ENCODE measurements at regions not wholly inside any gene's neighbourhood (a gene's known extent, or its start where the extent isn't known, plus 50 kb on each side); places are given as distances from the start of the nearest gene placed in this dataset.
"Not testable (repeated sequence)": the region's sequence is repeated elsewhere in the genome, so short reads cannot be mapped to it uniquely, and the experiment has no call there.

GRCh38 chr6:125453516-125453915 lies 151.7 kb upstream of the HDDC2 start:
- DNase-seq = no peak
- Mint-ChIP-seq H3K4me3 (ENCODE audit: unreplicated experiment) (no peak overlapping the region), H3K27me3 (ENCODE audit: unreplicated experiment) (peaks cover 2% of the 10 kb centered on the region)

DNA sequence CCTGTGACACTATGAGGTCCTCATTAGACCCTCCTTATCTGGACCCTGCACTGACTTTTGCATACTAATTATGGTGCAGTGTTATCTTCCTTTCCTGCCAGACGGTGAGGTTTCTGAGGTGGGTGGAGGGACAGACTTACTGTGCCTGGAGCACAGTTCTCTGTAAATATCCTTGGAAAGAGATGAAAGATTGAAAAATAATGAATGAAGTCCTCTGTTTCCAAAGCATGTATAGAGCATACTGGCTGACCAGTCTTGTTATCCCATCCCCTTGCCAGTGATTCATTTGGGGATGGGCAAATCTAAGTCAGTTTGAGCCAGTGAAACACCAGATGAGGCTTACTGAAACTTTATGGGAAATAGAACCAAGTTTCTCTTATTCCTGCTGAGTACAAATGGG lies 152.6 kb upstream of the HDDC2 start:
- DNase-seq = no peak
- peaks cover 12% of the 10 kb centered on the region for H3K36me3 Mint-ChIP-seq (ENCODE audit: unreplicated experiment)
- peaks cover 2% of the 10 kb centered on the region for H3K27me3 Mint-ChIP-seq (ENCODE audit: unreplicated experiment)
- TF ChIP-seq CTCF (IDR thresholded peaks at IDR 0.05; ENCODE audit: partially characterized antibody, unreplicated experiment) = no peak
- no peaks in the 10 kb centered on the region for H3K4me1 Mint-ChIP-seq (ENCODE audit: low read depth, unreplicated experiment)
- no peak overlapping the region for H3K27ac Mint-ChIP-seq (ENCODE audit: unreplicated experiment)
- no peaks in the 10 kb centered on the region for H3K9me3 Mint-ChIP-seq (ENCODE audit: unreplicated experiment)
- H3K4me3 Mint-ChIP-seq (ENCODE audit: unreplicated experiment) = no peak overlapping the region

More at GRCh38 chr6:125453516-125453915, 151.7 kb upstream of the HDDC2 start:
- Mint-ChIP-seq H3K9me3 (ENCODE audit: unreplicated experiment) (no peaks in the 10 kb centered on the region), H3K27ac (ENCODE audit: unreplicated experiment) (no peak overlapping the region), H3K36me3 (ENCODE audit: unreplicated experiment) (peaks cover 5% of the 10 kb centered on the region), H3K4me1 (ENCODE audit: low read depth, unreplicated experiment) (no peaks in the 10 kb centered on the region)
- no peak for TF ChIP-seq CTCF (IDR thresholded peaks at IDR 0.05; ENCODE audit: partially characterized antibody, unreplicated experiment)

GRCh38 chr6:125458493-125458892 lies 156.7 kb upstream of the HDDC2 start:
- H3K4me1 Mint-ChIP-seq (ENCODE audit: low read depth, unreplicated experiment) = not testable (repeated sequence)
- H3K36me3 Mint-ChIP-seq (ENCODE audit: unreplicated experiment) = peaks cover 12% of the 10 kb centered on the region

DNA sequence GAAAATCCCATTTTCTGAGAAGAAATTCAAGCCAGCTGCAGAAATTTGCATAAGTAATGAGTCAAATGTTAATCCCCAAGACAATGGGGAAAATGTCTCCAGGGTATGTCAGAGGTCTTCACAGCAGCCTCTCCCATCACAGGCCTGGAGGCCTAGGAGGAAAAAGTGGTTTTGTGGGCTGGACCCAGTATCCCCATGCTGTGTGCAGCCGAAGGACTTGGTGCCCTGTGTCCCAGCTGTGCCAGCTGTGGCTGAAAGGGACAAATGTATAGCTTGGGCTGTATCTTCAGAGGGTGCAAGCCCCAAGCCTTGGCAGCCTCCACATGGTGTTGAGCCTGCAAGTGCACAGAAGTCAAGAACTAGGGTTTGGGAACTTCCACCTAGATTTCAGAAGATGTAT lies 163.6 kb upstream of the HDDC2 start:
- H3K4me3 Mint-ChIP-seq (ENCODE audit: unreplicated experiment) = not testable (repeated sequence)

More at GRCh38 chr6:125458493-125458892, 156.7 kb upstream of the HDDC2 start:
- not testable (repeated sequence) for H3K4me3 Mint-ChIP-seq (ENCODE audit: unreplicated experiment); H3K27me3 Mint-ChIP-seq (ENCODE audit: unreplicated experiment); H3K27ac Mint-ChIP-seq (ENCODE audit: unreplicated experiment); DNase-seq; H3K9me3 Mint-ChIP-seq (ENCODE audit: unreplicated experiment)

DNA sequence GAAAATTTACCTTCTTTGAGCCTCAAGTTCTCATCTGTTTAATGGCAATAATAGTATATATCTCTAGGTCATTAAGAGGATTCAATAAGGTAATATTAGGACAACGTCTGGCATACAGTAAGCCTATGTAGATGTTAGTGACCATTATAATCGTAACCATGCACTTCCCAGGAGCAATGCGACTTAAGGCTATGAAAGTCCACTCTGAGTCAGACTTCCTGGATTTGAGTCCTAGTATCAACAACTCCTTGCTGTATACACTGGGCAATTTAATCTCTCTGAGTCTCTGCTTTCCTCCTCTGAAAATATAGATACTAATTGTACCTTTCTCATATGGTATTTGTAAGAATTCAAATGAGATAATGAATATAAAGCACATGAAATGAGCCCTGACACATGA lies 168.1 kb upstream of the HDDC2 start:
- TF ChIP-seq CTCF (IDR thresholded peaks at IDR 0.05; ENCODE audit: partially characterized antibody, unreplicated experiment) = no peak
- Mint-ChIP-seq H3K27ac (ENCODE audit: unreplicated experiment) (no peak overlapping the region), H3K4me1 (ENCODE audit: low read depth, unreplicated experiment) (no peaks in the 10 kb centered on the region), H3K27me3 (ENCODE audit: unreplicated experiment) (peaks cover under 1% of the 10 kb centered on the region), H3K36me3 (ENCODE audit: unreplicated experiment) (peaks cover 15% of the 10 kb centered on the region), H3K9me3 (ENCODE audit: unreplicated experiment) (peaks cover 8% of the 10 kb centered on the region), H3K4me3 (ENCODE audit: unreplicated experiment) (no peak overlapping the region)
- no peak for DNase-seq

More for the DNA sequence above, 163.6 kb upstream of the HDDC2 start:
- H3K27me3 Mint-ChIP-seq (ENCODE audit: unreplicated experiment); H3K9me3 Mint-ChIP-seq (ENCODE audit: unreplicated experiment); H3K27ac Mint-ChIP-seq (ENCODE audit: unreplicated experiment); DNase-seq; H3K4me1 Mint-ChIP-seq (ENCODE audit: low read depth, unreplicated experiment): not testable (repeated sequence)
- peaks cover 21% of the 10 kb centered on the region for H3K36me3 Mint-ChIP-seq (ENCODE audit: unreplicated experiment)

DNA sequence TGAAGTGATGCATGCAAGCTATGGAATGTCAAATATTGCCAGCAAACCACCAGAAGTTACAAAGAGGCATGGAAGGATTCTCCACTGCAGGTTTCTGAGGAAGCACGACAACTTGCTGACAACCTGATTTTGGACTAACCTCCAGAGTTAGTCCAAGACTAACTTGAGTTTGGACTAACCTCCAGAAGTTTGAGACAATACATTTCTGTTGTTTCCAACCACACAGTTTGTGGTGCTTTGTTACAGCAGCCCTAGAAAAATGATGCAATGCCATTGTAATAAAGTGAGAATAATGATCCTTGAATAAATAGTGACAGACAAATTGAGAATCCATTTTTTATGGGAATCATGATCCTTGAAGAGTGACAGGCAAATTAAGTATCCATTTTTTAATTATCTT lies 169.9 kb upstream of the HDDC2 start:
- no peak for DNase-seq
- TF ChIP-seq CTCF (IDR thresholded peaks at IDR 0.05; ENCODE audit: partially characterized antibody, unreplicated experiment) = no peak
- Mint-ChIP-seq H3K27me3 (ENCODE audit: unreplicated experiment) (no peaks in the 10 kb centered on the region), H3K4me3 (ENCODE audit: unreplicated experiment) (no peak overlapping the region), H3K27ac (ENCODE audit: unreplicated experiment) (no peak overlapping the region), H3K4me1 (ENCODE audit: low read depth, unreplicated experiment) (no peaks in the 10 kb centered on the region), H3K36me3 (ENCODE audit: unreplicated experiment) (peaks cover 8% of the 10 kb centered on the region), H3K9me3 (ENCODE audit: unreplicated experiment) (peaks cover 3% of the 10 kb centered on the region)
